HCT116 (cell line): ENCODE measurements at regions not wholly inside any gene's neighbourhood (a gene's known extent, or its start where the extent isn't known, plus 50 kb on each side); places are given as distances from the start of the nearest gene placed in this dataset.

ENCODE experiments used
- ATAC-seq: fragments of 200-7000 bp; cut with Tn5 transposase; 2 replicates; pipeline ENCODE4 v1.9.1; 2020; ENCODE audit warnings: mild to moderate bottlenecking, moderate library complexity
- BruUV-seq: library from RNA; stranded (reverse); fragments of 400-500 nt; replicated peaks from 2 replicates; lab custom pipeline; 2021; lab: Mats Ljungman, UMichigan
- CTCF ChIA-PET: fragments of 300-600 bp; sonication (Branson Sonifier 250); formaldehyde crosslinking; loops from one replicate; lab custom pipeline; 2021; ENCODE audit warnings: antibody characterized with exemption; lab: Charles Lee
- POLR2A ChIA-PET: fragments of 300-600, 350-600 bp; sonication (Branson Sonifier 250); formaldehyde crosslinking; loops from one replicate; lab custom pipeline; 2021; ENCODE audit warnings: antibody characterized with exemption; lab: Charles Lee
- RAD21 ChIA-PET, 2 experiments: fragments of 300-600 bp; sonication (Branson Sonifier 250); formaldehyde crosslinking; loops; one replicate each; lab custom pipeline; 2023; ENCODE audit warnings: low total read pairs in 2 of 2; ENCODE audit not compliant: uncharacterized antibody in 2 of 2, unreplicated experiment in 2 of 2, low non-redundant PET in 1 of 2; lab: Charles Lee
- DNase-seq: peaks from one replicate; pipeline ENCODE4 v3.0.0-alpha.2; 2010; ENCODE audit warnings: low read depth, low spot score
- H2AFZ ChIP-seq: fragments of 200-600 bp; shearing (Covaris generic), sonication (generic); 2 replicates; pipeline ENCODE4 v1.6.1; 2017; ENCODE audit warnings: low read depth, mixed run types, mixed read lengths, antibody characterized with exemption, low read length; ENCODE audit not compliant: poor library complexity, severe bottlenecking
- H3K27ac ChIP-seq: 2 replicates; pipeline ENCODE4 v1.5.1; 2012; ENCODE audit warnings: low read depth, low read length
- H3K27me3 ChIP-seq: fragments of 200-600 bp; sonication (generic); 2 replicates; pipeline ENCODE4 v1.6.1; 2016; ENCODE audit warnings: mixed run types, low read length, mixed read lengths; ENCODE audit not compliant: insufficient read depth
- H3K36me3 ChIP-seq, 2 experiments: fragments of 200-500 bp in 1 of 2; fragments of 200-600 bp in 1 of 2; sonication (Bioruptor generic) in 1 of 2; sonication (generic) in 1 of 2; 2 replicates each; pipeline versions ENCODE4 v1.5.1 to v1.6.1; 2014 to 2016; ENCODE audit warnings: low read length in 2 of 2, inconsistent platforms in 1 of 2, mixed read lengths in 1 of 2, mixed run types in 1 of 2; ENCODE audit not compliant: insufficient read depth in 2 of 2, control insufficient read depth in 1 of 2
- H3K4me1 ChIP-seq, 2 experiments: fragments of 200-600 bp in 1 of 2; sonication (generic) in 1 of 2; 2 replicates each; pipeline versions ENCODE4 v1.5.1 to v1.6.1; 2012 to 2017; ENCODE audit warnings: low read length in 2 of 2, inconsistent platforms in 1 of 2, mild to moderate bottlenecking in 1 of 2, mixed read lengths in 1 of 2, mixed run types in 1 of 2, moderate library complexity in 1 of 2; ENCODE audit not compliant: insufficient read depth in 2 of 2, control insufficient read depth in 1 of 2
- H3K4me2 ChIP-seq: fragments of 200-600 bp; sonication (generic); 2 replicates; pipeline ENCODE4 v1.6.1; 2017; ENCODE audit warnings: mixed run types, low read length, mixed read lengths
- H3K4me3 ChIP-seq, 2 experiments: fragments of 200-600 bp in 1 of 2; sonication (generic) in 1 of 2; replicated peaks in 1 of 2; 2 replicates each; pipeline ENCODE4 v1.5.1; 2011 to 2016; ENCODE audit warnings: low read length in 2 of 2, control low read depth in 1 of 2, low read depth in 1 of 2, mild to moderate bottlenecking in 1 of 2, mixed read lengths in 1 of 2, mixed run types in 1 of 2
- H3K79me2 ChIP-seq: fragments of 200-600 bp; sonication (generic); 2 replicates; pipeline ENCODE4 v1.6.1; 2017; ENCODE audit warnings: mild to moderate bottlenecking, mixed run types, low read length, moderate library complexity, mixed read lengths; ENCODE audit not compliant: insufficient read depth
- H3K9ac ChIP-seq: fragments of 200-600 bp; sonication (generic); 2 replicates; pipeline ENCODE4 v1.6.1; 2016; ENCODE audit warnings: low read length, mixed read lengths
- H3K9me2 ChIP-seq: fragments of 200-600 bp; sonication (generic), shearing (Covaris generic); 2 replicates; pipeline ENCODE4 v1.6.1; 2017; ENCODE audit warnings: mixed run types, mild to moderate bottlenecking, moderate library complexity; ENCODE audit not compliant: insufficient read depth
- H3K9me3 ChIP-seq, 2 experiments: fragments of 200-500 bp in 1 of 2; fragments of 200-600 bp in 1 of 2; sonication (Bioruptor generic) in 1 of 2; sonication (generic) in 1 of 2; 2 replicates each; pipeline ENCODE4 v1.6.1; 2014 to 2017; ENCODE audit warnings: low read length in 2 of 2, mixed read lengths in 2 of 2, inconsistent platforms in 1 of 2, low read depth in 1 of 2, mild to moderate bottlenecking in 1 of 2, mixed run types in 1 of 2, moderate library complexity in 1 of 2; ENCODE audit not compliant: control insufficient read depth in 1 of 2, insufficient read depth in 1 of 2
- H4K20me1 ChIP-seq: fragments of 200-600 bp; sonication (generic), shearing (Covaris generic); 2 replicates; pipeline ENCODE4 v1.6.1; 2017; ENCODE audit warnings: mixed run types, mild to moderate bottlenecking, moderate library complexity; ENCODE audit not compliant: insufficient read depth
- ATF3 ChIP-seq: IDR thresholded peaks from 2 replicates; pipeline ENCODE4 v1.6.1; 2012
- CBX3 ChIP-seq: IDR thresholded peaks from 2 replicates; pipeline ENCODE4 v1.6.1; 2012; ENCODE audit warnings: low read depth
- CEBPB ChIP-seq: IDR thresholded peaks from 2 replicates; pipeline ENCODE4 v1.6.1; 2012; ENCODE audit warnings: low read depth
- EGR1 ChIP-seq: IDR thresholded peaks from 2 replicates; pipeline ENCODE4 v1.6.1; 2012; ENCODE audit warnings: low read depth
- EZH2 ChIP-seq: fragments of 200-600 bp; sonication (generic); IDR thresholded peaks from 2 replicates; pipeline ENCODE4 v1.6.1; 2017; ENCODE audit warnings: antibody characterized with exemption, mixed run types
- EZH2phosphoT487 ChIP-seq: fragments of 200-600 bp; IDR thresholded peaks from 2 replicates; pipeline ENCODE4 v1.6.1; 2018; ENCODE audit warnings: antibody characterized with exemption, borderline replicate concordance
- FOSL1 ChIP-seq: IDR thresholded peaks from 2 replicates; pipeline ENCODE4 v1.6.1; 2012; ENCODE audit warnings: low read depth
- JUND ChIP-seq: IDR thresholded peaks from 2 replicates; pipeline ENCODE4 v1.6.1; 2012
- MAX ChIP-seq: IDR thresholded peaks from 2 replicates; pipeline ENCODE4 v1.6.1; 2012
- POLR2A ChIP-seq: IDR thresholded peaks from 2 replicates; pipeline ENCODE4 v1.7.0; 2011; ENCODE audit warnings: borderline replicate concordance; ENCODE audit not compliant: insufficient read depth, insufficient read length; ENCODE audit errors: extremely low read depth
- POLR2AphosphoS5 ChIP-seq: IDR thresholded peaks from 2 replicates; pipeline ENCODE4 v1.6.1; 2011; ENCODE audit warnings: mild to moderate bottlenecking, low read depth, low read length, moderate library complexity
- RAD21 ChIP-seq: IDR thresholded peaks from 2 replicates; pipeline ENCODE4 v1.6.1; 2012; ENCODE audit warnings: low read depth, mild to moderate bottlenecking
- REST ChIP-seq: IDR thresholded peaks from 2 replicates; pipeline ENCODE4 v1.6.1; 2012; ENCODE audit warnings: low read depth
- SIN3A ChIP-seq: IDR thresholded peaks from 2 replicates; pipeline ENCODE4 v1.6.1; 2012; ENCODE audit warnings: low read depth
- SP1 ChIP-seq: IDR thresholded peaks from 2 replicates; pipeline ENCODE4 v1.6.1; 2012; ENCODE audit warnings: low read depth
- SRF ChIP-seq: IDR thresholded peaks from 2 replicates; pipeline ENCODE4 v1.6.1; 2012; ENCODE audit warnings: low read depth
- TCF7L2 ChIP-seq: IDR thresholded peaks from 2 replicates; pipeline ENCODE4 v1.7.0; 2011; ENCODE audit warnings: borderline replicate concordance, inconsistent platforms; ENCODE audit not compliant: insufficient read depth, insufficient read length; ENCODE audit errors: extremely low read depth
- ZBTB33 ChIP-seq: IDR thresholded peaks from 2 replicates; pipeline ENCODE4 v1.6.1; 2011; ENCODE audit warnings: mild to moderate bottlenecking, low read length, moderate library complexity; ENCODE audit not compliant: insufficient replicate concordance; ENCODE audit errors: extremely low read depth
- ZFX ChIP-seq: fragments of 450-650 bp; IDR thresholded peaks from 2 replicates; pipeline ENCODE4 v1.6.1; 2017
- ZNF274 ChIP-seq: fragments of 200-500 bp; sonication (Bioruptor generic); IDR thresholded peaks from 2 replicates; pipeline ENCODE4 v1.6.1; 2014; ENCODE audit warnings: mild to moderate bottlenecking, low read depth, low read length, inconsistent platforms
- intact Hi-C: fragments of 100-400 bp; cut with micrococcal nuclease; formaldehyde crosslinking; loops from 2 replicates; pipeline ENCODE4 v1.10.0; 2022

- no peaks in the 10 kb centered on the region for H3K4me1 ChIP-seq
- no peaks in the 10 kb centered on the region; the same call in 1 of the 2 replicates for H4K20me1 ChIP-seq
- H3K4me2 ChIP-seq: no peak overlapping the region
- H3K9me3 ChIP-seq: no peaks in the 10 kb centered on the region
- no peak overlapping the region for H3K4me3 ChIP-seq
- H3K9ac ChIP-seq: no peak overlapping the region
- TF ChIP-seq JUND: no peak
- TF ChIP-seq EZH2phosphoT487: no peak
- TF ChIP-seq SIN3A: no peak
- TF ChIP-seq SRF: no peak
- TF ChIP-seq POLR2A: no peak
- no peak for TF ChIP-seq TCF7L2
- TF ChIP-seq ATF3: no peak
- TF ChIP-seq CBX3: no peak
- no peak for TF ChIP-seq MAX
- no peak for TF ChIP-seq EGR1
- no peak for TF ChIP-seq REST
- TF ChIP-seq ZFX: no peak
- TF ChIP-seq ZBTB33: no peak
- no peak for TF ChIP-seq SP1
- TF ChIP-seq ZNF274: no peak
- no peak for TF ChIP-seq POLR2AphosphoS5
- TF ChIP-seq FOSL1: no peak
- TF ChIP-seq RAD21: no peak
- TF ChIP-seq EZH2: no peak
- no peak for TF ChIP-seq CEBPB
- H3K27ac ChIP-seq: no peak overlapping the region
- no peaks in the 10 kb centered on the region for H3K9me2 ChIP-seq
- RAD21 ChIA-PET: no interaction called here
- DNase-seq (no peak), ATAC-seq (no peak)
- H3K27me3 ChIP-seq: no peaks in the 10 kb centered on the region
- no peak overlapping the region for H2AFZ ChIP-seq
- no peaks in the 10 kb centered on the region for H3K79me2 ChIP-seq
- no peaks in the 10 kb centered on the region for H3K36me3 ChIP-seq
- intact Hi-C loops: no loop called here
- CTCF ChIA-PET: no interaction called here
- POLR2A ChIA-PET: no interaction called here
- no TSS peak for BruUV-seq
Observed at GRCh38 chr10:45564303-45564959, 108.1 kb downstream of the ZFAND4 start.
